ENCODE measurements at regions not wholly inside any gene's neighbourhood (a gene's known extent, or its start where the extent isn't known, plus 50 kb on each side); places are given as distances from the start of the nearest gene placed in this dataset.

DNA sequence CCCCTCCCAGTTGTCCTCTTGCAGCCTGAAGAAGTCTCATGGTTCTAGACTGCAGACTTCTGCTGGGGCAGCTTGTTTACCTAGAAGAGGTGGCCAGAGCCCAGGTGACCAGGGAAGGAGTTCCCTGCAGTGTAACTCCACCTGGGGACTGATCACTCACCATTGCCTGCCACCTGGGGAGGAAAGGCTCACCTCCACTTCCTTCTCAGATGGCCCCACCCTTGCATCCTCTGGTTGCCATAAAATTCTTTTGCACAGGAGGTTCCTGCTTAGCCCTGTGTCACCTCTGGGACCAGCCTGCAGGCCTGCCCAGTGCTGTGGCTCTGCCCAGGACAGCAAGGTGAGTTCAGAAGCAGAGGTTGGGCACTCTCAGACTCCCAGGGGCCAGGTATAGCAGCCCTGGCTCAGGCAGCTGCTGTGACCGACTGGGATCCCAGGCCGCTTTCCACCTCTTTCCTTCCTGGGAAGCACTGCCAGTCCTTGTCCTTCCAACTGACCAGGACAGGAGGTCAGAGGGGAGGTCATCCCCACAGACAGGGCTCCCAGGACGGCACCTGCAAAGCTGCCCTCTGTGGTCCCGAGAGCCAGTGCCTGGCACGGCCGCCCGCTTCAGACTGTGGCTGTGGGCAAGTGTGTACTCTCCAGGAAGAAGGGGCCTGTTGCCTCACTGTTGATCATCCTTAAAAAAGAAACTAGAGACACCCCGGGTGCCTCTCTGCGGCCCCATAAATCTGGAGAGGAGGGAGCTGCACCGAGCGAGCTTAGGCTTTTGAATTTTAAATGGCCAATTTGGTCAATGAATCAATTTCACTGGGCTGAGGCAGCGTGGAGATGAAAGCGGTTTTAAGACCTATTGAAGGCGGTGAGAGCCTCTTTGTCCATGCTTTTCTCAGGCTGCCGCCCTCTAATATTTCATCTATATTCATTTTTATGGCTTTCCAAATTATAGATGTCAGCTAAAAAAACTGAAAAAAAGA lies 79.5 kb upstream of the C14orf180 start:
- Histone ChIP-seq H3K4me3 (ENCODE audit: low read depth, low read length, poor library complexity, severe bottlenecking) (no peak overlapping the region), H3K27me3 (replicated peaks; ENCODE audit: insufficient read depth, low read depth, low read length, poor library complexity) (peaks cover 6% of the 10 kb centered on the region), H3K9me3 (ENCODE audit: low read depth, low read length, poor library complexity, severe bottlenecking) (no peaks in the 10 kb centered on the region), H3K36me3 (ENCODE audit: insufficient read depth, low read length, poor library complexity, severe bottlenecking) (no peaks in the 10 kb centered on the region), H3K27ac (ENCODE audit: low read depth, low read length, poor library complexity, severe bottlenecking) (no peak overlapping the region), H3K4me1 (ENCODE audit: insufficient read depth, low read length, poor library complexity, severe bottlenecking) (no peaks in the 10 kb centered on the region)
- intact Hi-C loops (cut with micrococcal nuclease; ENCODE audit: unreplicated experiment), result no loop called here
- no peak for DNase-seq (ENCODE audit: low spot score)
- no peak for TF ChIP-seq EZH2 (IDR thresholded peaks at IDR 0.05; ENCODE audit: borderline replicate concordance, low read depth, low read length, poor library complexity, severe bottlenecking)
- TF ChIP-seq, protein P1, sequence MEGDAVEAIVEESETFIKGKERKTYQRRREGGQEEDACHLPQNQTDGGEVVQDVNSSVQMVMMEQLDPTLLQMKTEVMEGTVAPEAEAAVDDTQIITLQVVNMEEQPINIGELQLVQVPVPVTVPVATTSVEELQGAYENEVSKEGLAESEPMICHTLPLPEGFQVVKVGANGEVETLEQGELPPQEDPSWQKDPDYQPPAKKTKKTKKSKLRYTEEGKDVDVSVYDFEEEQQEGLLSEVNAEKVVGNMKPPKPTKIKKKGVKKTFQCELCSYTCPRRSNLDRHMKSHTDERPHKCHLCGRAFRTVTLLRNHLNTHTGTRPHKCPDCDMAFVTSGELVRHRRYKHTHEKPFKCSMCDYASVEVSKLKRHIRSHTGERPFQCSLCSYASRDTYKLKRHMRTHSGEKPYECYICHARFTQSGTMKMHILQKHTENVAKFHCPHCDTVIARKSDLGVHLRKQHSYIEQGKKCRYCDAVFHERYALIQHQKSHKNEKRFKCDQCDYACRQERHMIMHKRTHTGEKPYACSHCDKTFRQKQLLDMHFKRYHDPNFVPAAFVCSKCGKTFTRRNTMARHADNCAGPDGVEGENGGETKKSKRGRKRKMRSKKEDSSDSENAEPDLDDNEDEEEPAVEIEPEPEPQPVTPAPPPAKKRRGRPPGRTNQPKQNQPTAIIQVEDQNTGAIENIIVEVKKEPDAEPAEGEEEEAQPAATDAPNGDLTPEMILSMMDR (conservative IDR thresholded peaks at IDR 0.05; ENCODE audit: low read depth, low read length), result no peak
- ChIA-PET POLR2A (ENCODE audit: low non-redundant PET) (no interaction called here), CTCF (no interaction called here)
- BruUV-seq (replicated peaks), result no TSS peak

DNA sequence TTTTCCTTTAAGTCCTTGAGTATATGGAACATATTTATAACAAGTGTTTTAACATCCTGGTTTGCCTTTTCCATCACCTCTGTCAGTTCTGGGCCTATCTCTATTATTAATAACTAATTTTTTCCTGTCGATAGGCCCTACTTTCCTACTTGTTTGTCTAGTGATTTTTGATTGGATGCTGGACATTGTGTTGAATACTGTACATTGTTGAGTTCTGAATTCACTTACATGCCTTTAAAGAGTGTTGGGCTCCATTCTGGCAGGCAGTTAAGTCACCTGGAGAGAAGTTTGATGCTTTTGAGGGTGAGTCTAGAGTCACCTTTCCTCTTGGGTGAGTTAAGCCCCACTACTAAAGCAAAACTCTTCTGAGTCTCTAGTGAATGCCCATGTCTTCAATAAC lies 77.5 kb upstream of the C14orf180 start:
- no TSS peak for BruUV-seq (replicated peaks)
- DNase-seq (ENCODE audit: low spot score), result no peak
- Histone ChIP-seq H3K27me3 (replicated peaks; ENCODE audit: insufficient read depth, low read depth, low read length, poor library complexity) (peaks cover 6% of the 10 kb centered on the region), H3K9me3 (ENCODE audit: low read depth, low read length, poor library complexity, severe bottlenecking) (no peaks in the 10 kb centered on the region), H3K4me1 (ENCODE audit: insufficient read depth, low read length, poor library complexity, severe bottlenecking) (no peaks in the 10 kb centered on the region), H3K27ac (ENCODE audit: low read depth, low read length, poor library complexity, severe bottlenecking) (no peak overlapping the region), H3K4me3 (ENCODE audit: low read depth, low read length, poor library complexity, severe bottlenecking) (no peak overlapping the region), H3K36me3 (ENCODE audit: insufficient read depth, low read length, poor library complexity, severe bottlenecking) (no peaks in the 10 kb centered on the region)
- ChIA-PET CTCF (no interaction called here), POLR2A (ENCODE audit: low non-redundant PET) (no interaction called here)
- intact Hi-C loops (cut with micrococcal nuclease; ENCODE audit: unreplicated experiment), result no loop called here
- TF ChIP-seq, protein P1 (conservative IDR thresholded peaks at IDR 0.05; ENCODE audit: low read depth, low read length), result no peak
- no peak for TF ChIP-seq EZH2 (IDR thresholded peaks at IDR 0.05; ENCODE audit: borderline replicate concordance, low read depth, low read length, poor library complexity, severe bottlenecking)

- TF ChIP-seq, protein P1 (conservative IDR thresholded peaks at IDR 0.05; ENCODE audit: low read depth, low read length), result no peak
- TF ChIP-seq EZH2 (IDR thresholded peaks at IDR 0.05; ENCODE audit: borderline replicate concordance, low read depth, low read length, poor library complexity, severe bottlenecking), result no peak
- Histone ChIP-seq H3K4me3 (ENCODE audit: low read depth, low read length, poor library complexity, severe bottlenecking) (no peak overlapping the region), H3K4me1 (ENCODE audit: insufficient read depth, low read length, poor library complexity, severe bottlenecking) (no peaks in the 10 kb centered on the region), H3K27ac (ENCODE audit: low read depth, low read length, poor library complexity, severe bottlenecking) (no peak overlapping the region), H3K36me3 (ENCODE audit: insufficient read depth, low read length, poor library complexity, severe bottlenecking) (no peaks in the 10 kb centered on the region), H3K9me3 (ENCODE audit: low read depth, low read length, poor library complexity, severe bottlenecking) (no peaks in the 10 kb centered on the region), H3K27me3 (replicated peaks; ENCODE audit: insufficient read depth, low read depth, low read length, poor library complexity) (peaks cover 10% of the 10 kb centered on the region)
- no TSS peak for BruUV-seq (replicated peaks)
- intact Hi-C loops (cut with micrococcal nuclease; ENCODE audit: unreplicated experiment), result no loop called here
- CTCF ChIA-PET, result no interaction called here
- DNase-seq (ENCODE audit: low spot score), result no peak
- POLR2A ChIA-PET (ENCODE audit: low non-redundant PET), result no interaction called here
Measured at GRCh38 chr14:104503691-104504090, 75.9 kb upstream of the C14orf180 start.
